HG03108 (cell line): ENCODE measurements at regions not wholly inside any gene's neighbourhood (a gene's known extent, or its start where the extent isn't known, plus 50 kb on each side); places are given as distances from the start of the nearest gene placed in this dataset.
"Not testable (repeated sequence)": the region's sequence is repeated elsewhere in the genome, so short reads cannot be mapped to it uniquely, and the experiment has no call there.

Experiments used
- ATAC-seq: cut with Tn5 transposase; IDR thresholded peaks from one replicate; pipeline ENCODE4 v1.9.1; 2021; ENCODE audit warnings: moderate library complexity; ENCODE audit not compliant: unreplicated experiment

DNA sequence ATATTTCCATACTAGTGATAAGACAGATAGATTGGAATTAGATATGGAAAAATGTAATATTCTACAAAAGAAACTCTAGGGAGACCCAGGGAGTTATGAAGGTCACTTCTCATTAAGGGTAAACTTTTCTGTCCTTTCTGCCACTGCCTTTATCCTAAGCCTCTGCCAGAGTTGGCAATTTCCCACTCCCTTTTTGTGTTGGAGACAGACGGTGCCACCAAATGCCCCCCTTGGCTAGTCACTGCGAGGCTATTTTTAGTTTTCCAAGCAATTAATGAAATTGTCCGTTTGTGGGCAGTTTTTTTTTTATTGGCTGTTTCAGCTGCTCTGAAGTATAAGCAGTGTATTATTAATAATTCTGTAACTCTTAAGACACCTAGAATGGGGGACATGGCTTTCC, 67.6 kb upstream of the TENM4 start:
- no peak for ATAC-seq

DNA sequence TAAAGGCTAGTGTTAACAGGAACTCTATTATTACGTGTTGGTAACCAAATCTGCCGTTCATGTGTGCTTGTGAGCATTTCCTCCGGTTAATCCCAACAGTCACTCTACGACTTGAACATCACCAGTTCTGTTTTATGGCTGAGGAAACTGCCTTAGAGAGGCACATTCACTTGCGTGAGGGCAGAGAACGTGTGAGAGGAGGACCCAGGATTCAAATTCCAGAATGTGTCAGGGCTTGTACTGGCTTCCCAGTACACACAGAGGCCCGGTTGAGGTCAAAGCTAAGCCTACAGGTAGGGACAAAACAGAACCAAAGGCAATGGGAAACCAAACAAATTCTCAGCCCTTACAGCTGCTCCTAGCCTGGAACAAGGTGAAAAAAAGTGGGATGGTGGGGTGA, 66.9 kb upstream of the TENM4 start:
- no peak for ATAC-seq

GRCh38 chr11:79506734-79507344, 66.0 kb upstream of the TENM4 start:
- no peak for ATAC-seq

DNA sequence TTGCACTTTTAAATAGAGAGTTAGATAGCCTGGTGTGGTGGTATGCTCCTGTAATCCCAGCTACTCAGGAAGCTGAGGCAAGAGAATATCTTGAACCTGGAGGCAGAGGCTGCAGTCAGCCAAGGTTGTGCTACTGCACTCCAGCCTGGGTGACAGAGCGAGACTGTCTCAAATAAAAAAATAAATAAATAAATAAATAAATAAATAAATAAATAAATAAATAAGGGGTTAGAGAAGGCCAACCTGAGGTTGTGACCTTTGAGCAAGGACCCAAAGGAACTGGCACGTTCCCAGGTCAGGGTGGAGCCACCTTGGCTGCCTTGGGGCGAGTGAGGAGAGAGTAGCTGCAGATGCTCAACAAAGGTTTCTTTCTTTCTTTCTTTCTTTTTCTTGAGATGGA, 65.3 kb upstream of the TENM4 start:
- ATAC-seq: no peak

GRCh38 chr11:79503028-79503427, 62.2 kb upstream of the TENM4 start:
- ATAC-seq: no peak

DNA sequence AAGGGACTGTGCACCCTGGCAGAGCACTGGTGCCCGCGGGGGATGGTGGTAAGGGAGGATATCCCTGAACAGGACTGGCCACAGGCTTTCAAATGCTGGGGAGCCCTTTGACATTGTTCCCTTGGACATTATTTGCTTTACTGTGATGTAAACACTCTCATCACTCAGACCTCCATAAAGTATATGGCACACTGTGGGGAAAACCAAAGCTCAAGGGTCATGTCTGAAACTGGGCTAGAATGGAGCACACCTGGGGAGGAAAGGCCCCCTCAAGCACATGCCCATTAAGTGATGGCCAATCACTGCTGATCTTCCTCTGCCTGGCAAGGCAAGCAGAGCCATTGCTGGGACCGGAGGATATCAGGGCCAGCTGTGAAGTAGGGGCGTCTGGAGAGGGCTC, 60.9 kb upstream of the TENM4 start:
- ATAC-seq: no peak

GRCh38 chr11:79499929-79500328, 59.1 kb upstream of the TENM4 start:
- not testable (repeated sequence) for ATAC-seq

GRCh38 chr11:79498667-79499066, 57.8 kb upstream of the TENM4 start:
- no peak for ATAC-seq

GRCh38 chr11:79493555-79494171, 52.8 kb upstream of the TENM4 start:
- ATAC-seq: peak; percentile 61

DNA sequence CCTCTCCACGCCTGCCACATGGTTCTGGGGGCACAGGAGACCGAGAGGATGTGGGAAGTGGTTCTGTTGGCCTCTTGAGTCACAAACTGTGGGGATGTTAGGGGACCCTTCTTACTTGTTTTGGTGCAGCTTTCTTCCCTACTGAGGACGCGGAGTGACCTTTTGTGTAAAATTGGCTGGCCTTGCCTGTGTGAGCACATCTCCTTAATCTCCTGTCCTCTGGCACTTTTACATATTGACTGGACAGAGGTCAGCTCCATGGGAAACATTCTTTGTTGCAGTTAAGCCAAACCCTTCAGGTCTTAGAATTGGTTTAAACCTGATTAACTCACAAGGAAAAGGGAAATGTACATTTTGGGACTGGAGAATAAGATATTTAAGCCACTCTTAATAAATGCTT, 51.2 kb upstream of the TENM4 start:
- no peak for ATAC-seq
